ENCODE measurements at regions not wholly inside any gene's neighbourhood (a gene's known extent, or its start where the extent isn't known, plus 50 kb on each side); places are given as distances from the start of the nearest gene placed in this dataset.

GRCh38 chr10:4074545-4075407 is 289.8 kb upstream of the KLF6 start:
- DNase-seq (ENCODE audit: low read depth) = no peak

- no peak for DNase-seq (ENCODE audit: low read depth)
Observed at GRCh38 chr10:4073912-4074311, 288.9 kb upstream of the KLF6 start.

- DNase-seq (ENCODE audit: low read depth) = no peak
Observed at GRCh38 chr10:4070921-4071660, 286.1 kb upstream of the KLF6 start.

- no peak for DNase-seq (ENCODE audit: low read depth)
Observed at GRCh38 chr10:4070184-4070583, 285.2 kb upstream of the KLF6 start.

GRCh38 chr10:4069491-4069890 is 284.5 kb upstream of the KLF6 start:
- DNase-seq (ENCODE audit: low read depth) = no peak

- no peak for DNase-seq (ENCODE audit: low read depth)
Observed at GRCh38 chr10:4068629-4069028, 283.6 kb upstream of the KLF6 start.

GRCh38 chr10:4067931-4068561 is 283.0 kb upstream of the KLF6 start:
- DNase-seq (ENCODE audit: low read depth) = no peak

GRCh38 chr10:4067531-4067930 is 282.5 kb upstream of the KLF6 start:
- no peak for DNase-seq (ENCODE audit: low read depth)

GRCh38 chr10:4066581-4067390 is 281.8 kb upstream of the KLF6 start:
- no peak for DNase-seq (ENCODE audit: low read depth)

GRCh38 chr10:4064489-4064888 is 279.5 kb upstream of the KLF6 start:
- DNase-seq (ENCODE audit: low read depth) = no peak

- no peak for DNase-seq (ENCODE audit: low read depth)
Observed at GRCh38 chr10:4063717-4064116, 278.7 kb upstream of the KLF6 start.

- no peak for DNase-seq (ENCODE audit: low read depth)
Observed at GRCh38 chr10:4062751-4063150, 277.7 kb upstream of the KLF6 start.

- DNase-seq (ENCODE audit: low read depth) = no peak
Observed at GRCh38 chr10:4062072-4062471, 277.1 kb upstream of the KLF6 start.

- no peak for DNase-seq (ENCODE audit: low read depth)
Observed at GRCh38 chr10:4061441-4061951, 276.5 kb upstream of the KLF6 start.

- DNase-seq (ENCODE audit: low read depth) = no peak
Observed at GRCh38 chr10:4059471-4060138, 274.6 kb upstream of the KLF6 start.

- DNase-seq (ENCODE audit: low read depth) = no peak
Observed at GRCh38 chr10:4058514-4059029, 273.6 kb upstream of the KLF6 start.

GRCh38 chr10:4057725-4058513 is 272.9 kb upstream of the KLF6 start:
- no peak for DNase-seq (ENCODE audit: low read depth)

- no peak for DNase-seq (ENCODE audit: low read depth)
Observed at GRCh38 chr10:4057021-4057420, 272.0 kb upstream of the KLF6 start.

- no peak for DNase-seq (ENCODE audit: low read depth)
Observed at GRCh38 chr10:4054656-4055435, 269.8 kb upstream of the KLF6 start.

Measured in activated T-helper 9 cell treated with anti-CD3 and anti-CD28 coated beads, Interleukin-2, amount 50 U/mL, for 16 hours (primary cell).